ENCODE measurements at regions not wholly inside any gene's neighbourhood (a gene's known extent, or its start where the extent isn't known, plus 50 kb on each side); places are given as distances from the start of the nearest gene placed in this dataset.
"Not testable (repeated sequence)": the region's sequence is repeated elsewhere in the genome, so short reads cannot be mapped to it uniquely, and the experiment has no call there.

GRCh38 chr15:20404571-20404970 is 137.0 kb downstream of the GOLGA6L6 start:
- TF ChIP-seq CTCF (conservative IDR thresholded peaks at IDR 0.05; ENCODE audit: low read depth, low read length); EZH2phosphoT487 (IDR thresholded peaks at IDR 0.05; ENCODE audit: borderline replicate concordance, low read length): not testable (repeated sequence)
